ENCODE measurements at regions not wholly inside any gene's neighbourhood (a gene's known extent, or its start where the extent isn't known, plus 50 kb on each side); places are given as distances from the start of the nearest gene placed in this dataset.

GRCh38 chr1:72650843-72651435, 368.6 kb upstream of the NEGR1 start:
- H3K9ac ChIP-seq (ENCODE audit: low read length), result no peak overlapping the region

GRCh38 chr1:72649991-72650390, 367.7 kb upstream of the NEGR1 start:
- no peaks in the 10 kb centered on the region for H3K36me3 ChIP-seq (ENCODE audit: low read length)
- H3K4me2 ChIP-seq (ENCODE audit: low read depth, low read length, poor library complexity, severe bottlenecking), result no peak overlapping the region

More at GRCh38 chr1:72650843-72651435, 368.6 kb upstream of the NEGR1 start:
- H3K36me3 ChIP-seq (ENCODE audit: low read length), result no peaks in the 10 kb centered on the region
- H4K20me1 ChIP-seq (ENCODE audit: low read depth, low read length), result no peaks in the 10 kb centered on the region
- no peaks in the 10 kb centered on the region for H3K9me2 ChIP-seq (replicated peaks; ENCODE audit: insufficient read depth, low read length)
- H3K9me3 ChIP-seq (ENCODE audit: insufficient read depth, low read length), result no peaks in the 10 kb centered on the region
- no peak overlapping the region for H2AFZ ChIP-seq (ENCODE audit: low read depth, low read length, severe bottlenecking)
- no peaks in the 10 kb centered on the region for H3K79me2 ChIP-seq (ENCODE audit: insufficient read depth, low read length)
- H3F3A ChIP-seq (ENCODE audit: insufficient read depth), result no peaks in the 10 kb centered on the region
- TF ChIP-seq CTCF (IDR thresholded peaks at IDR 0.05; ENCODE audit: insufficient read depth, low read length, poor library complexity, severe bottlenecking) (no peak), EZH2phosphoT487 (conservative IDR thresholded peaks at IDR 0.05; ENCODE audit: low read length) (no peak)
- no peaks in the 10 kb centered on the region for H3K27me3 ChIP-seq (ENCODE audit: low read length)
- H3K4me3 ChIP-seq (ENCODE audit: insufficient read depth, low read length, poor library complexity, severe bottlenecking), result no peak overlapping the region
- H3K27ac ChIP-seq (ENCODE audit: low read depth, low read length), result no peak overlapping the region
- H3K4me2 ChIP-seq (ENCODE audit: low read depth, low read length, poor library complexity, severe bottlenecking), result no peak overlapping the region

GRCh38 chr1:72649211-72649888, 367.0 kb upstream of the NEGR1 start:
- no peaks in the 10 kb centered on the region for H3K9me3 ChIP-seq (ENCODE audit: insufficient read depth, low read length)
- H2AFZ ChIP-seq (ENCODE audit: low read depth, low read length, severe bottlenecking), result no peak overlapping the region
- H3K27ac ChIP-seq (ENCODE audit: low read depth, low read length), result no peak overlapping the region
- TF ChIP-seq CTCF (IDR thresholded peaks at IDR 0.05; ENCODE audit: insufficient read depth, low read length, poor library complexity, severe bottlenecking) (no peak), EZH2phosphoT487 (conservative IDR thresholded peaks at IDR 0.05; ENCODE audit: low read length) (no peak)
- H3K4me2 ChIP-seq (ENCODE audit: low read depth, low read length, poor library complexity, severe bottlenecking), result no peak overlapping the region
- H3K36me3 ChIP-seq (ENCODE audit: low read length), result no peaks in the 10 kb centered on the region
- no peaks in the 10 kb centered on the region for H3K79me2 ChIP-seq (ENCODE audit: insufficient read depth, low read length)
- H3K4me3 ChIP-seq (ENCODE audit: insufficient read depth, low read length, poor library complexity, severe bottlenecking), result no peak overlapping the region
- no peaks in the 10 kb centered on the region for H3F3A ChIP-seq (ENCODE audit: insufficient read depth)
- H3K9me2 ChIP-seq (replicated peaks; ENCODE audit: insufficient read depth, low read length), result no peaks in the 10 kb centered on the region
- no peaks in the 10 kb centered on the region for H3K27me3 ChIP-seq (ENCODE audit: low read length)
- no peak overlapping the region for H3K9ac ChIP-seq (ENCODE audit: low read length)
- no peaks in the 10 kb centered on the region for H4K20me1 ChIP-seq (ENCODE audit: low read depth, low read length)

More at GRCh38 chr1:72649991-72650390, 367.7 kb upstream of the NEGR1 start:
- Histone ChIP-seq H3K27me3 (ENCODE audit: low read length) (no peaks in the 10 kb centered on the region), H3K27ac (ENCODE audit: low read depth, low read length) (no peak overlapping the region), H3K9ac (ENCODE audit: low read length) (no peak overlapping the region), H3F3A (ENCODE audit: insufficient read depth) (no peaks in the 10 kb centered on the region), H3K9me3 (ENCODE audit: insufficient read depth, low read length) (no peaks in the 10 kb centered on the region), H4K20me1 (ENCODE audit: low read depth, low read length) (no peaks in the 10 kb centered on the region), H3K9me2 (replicated peaks; ENCODE audit: insufficient read depth, low read length) (no peaks in the 10 kb centered on the region), H3K4me3 (ENCODE audit: insufficient read depth, low read length, poor library complexity, severe bottlenecking) (no peak overlapping the region), H2AFZ (ENCODE audit: low read depth, low read length, severe bottlenecking) (no peak overlapping the region), H3K79me2 (ENCODE audit: insufficient read depth, low read length) (no peaks in the 10 kb centered on the region)
- TF ChIP-seq EZH2phosphoT487 (conservative IDR thresholded peaks at IDR 0.05; ENCODE audit: low read length) (no peak), CTCF (IDR thresholded peaks at IDR 0.05; ENCODE audit: insufficient read depth, low read length, poor library complexity, severe bottlenecking) (no peak)
